DMS 273 (cell line): ENCODE measurements at regions not wholly inside any gene's neighbourhood (a gene's known extent, or its start where the extent isn't known, plus 50 kb on each side); places are given as distances from the start of the nearest gene placed in this dataset.

Experiments
- DNase-seq: peaks from one replicate; lab custom pipeline; 2025; ENCODE audit not compliant: unreplicated experiment; lab: John Stamatoyannopoulos, UW

- DNase-seq, result no peak
These were observed 328.7 kb downstream of the GABRG1 start for GRCh38 chr4:45795135-45795534.

GRCh38 chr4:45778514-45778913 lies 345.3 kb downstream of the GABRG1 start:
- DNase-seq, result no peak

DNA sequence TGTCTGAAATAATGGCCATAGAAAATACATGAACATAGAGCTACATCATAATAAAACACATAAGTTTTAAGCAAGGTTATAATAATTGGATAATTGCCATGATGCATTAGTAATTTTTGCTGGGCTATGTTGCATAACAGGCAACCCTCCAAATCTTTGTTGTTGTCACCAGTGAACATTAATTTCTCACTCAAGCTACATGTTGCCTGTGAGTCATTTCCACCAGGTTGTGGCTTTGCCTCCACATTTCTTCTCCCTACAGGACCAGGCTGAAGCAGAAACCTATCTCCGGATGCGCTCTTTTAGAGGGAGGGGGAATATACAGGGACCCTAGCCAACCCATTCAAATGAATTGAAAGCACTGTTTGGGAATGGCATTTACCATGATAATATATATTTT lies 347.7 kb downstream of the GABRG1 start:
- no peak for DNase-seq

GRCh38 chr4:45770958-45771357 lies 352.9 kb downstream of the GABRG1 start:
- no peak for DNase-seq

- no peak for DNase-seq
These were observed 358.3 kb downstream of the GABRG1 start for GRCh38 chr4:45765521-45765920.

DNA sequence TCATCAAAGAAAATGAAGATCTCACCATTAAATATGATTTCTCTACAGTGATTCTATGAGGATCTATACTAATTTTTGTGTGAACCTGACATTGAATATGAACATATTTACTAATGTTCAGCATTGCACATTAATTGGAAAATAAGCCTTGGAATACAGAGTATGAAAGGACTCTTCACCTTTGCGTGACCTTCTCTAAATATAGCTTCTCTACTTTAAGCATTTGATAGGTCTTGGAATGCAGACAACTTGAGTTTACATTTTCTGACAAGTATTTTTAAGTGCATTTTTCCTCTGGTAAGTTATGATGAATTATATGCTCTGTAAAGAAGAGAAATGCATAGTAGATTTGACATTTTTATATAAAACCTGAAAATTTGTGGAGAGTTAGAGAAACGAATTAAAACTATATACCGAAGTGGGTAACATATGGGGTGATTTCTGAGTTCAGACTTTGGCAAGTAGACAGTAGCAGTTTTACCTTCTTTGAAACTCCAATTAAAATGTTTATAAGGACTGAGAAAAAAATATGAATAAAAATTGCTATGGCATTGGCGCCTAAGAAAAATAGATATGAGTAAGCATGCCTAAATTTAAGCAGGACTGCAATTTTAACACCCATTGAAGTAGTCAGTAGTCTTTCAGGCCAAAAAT lies 371.9 kb downstream of the GABRG1 start:
- DNase-seq, result no peak

DNA sequence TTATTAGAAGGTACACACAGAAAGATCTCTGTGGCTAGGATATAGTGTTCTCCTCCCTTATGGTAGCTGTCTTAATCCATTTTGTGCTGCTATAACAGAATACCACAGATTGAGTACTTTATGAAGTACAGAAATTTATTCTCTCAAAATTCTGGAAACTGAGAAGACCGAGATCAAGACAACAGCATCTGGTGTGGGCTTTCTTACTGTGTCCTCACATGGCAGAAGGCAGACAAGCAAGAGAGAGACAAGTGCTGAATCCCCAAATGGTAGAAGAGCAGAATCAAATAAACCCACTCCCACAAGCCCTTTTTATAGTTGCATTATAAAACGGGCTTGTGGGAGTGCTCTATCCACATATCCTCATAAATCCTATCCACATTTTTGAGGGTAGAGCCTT lies 373.1 kb downstream of the GABRG1 start:
- DNase-seq, result no peak

DNA sequence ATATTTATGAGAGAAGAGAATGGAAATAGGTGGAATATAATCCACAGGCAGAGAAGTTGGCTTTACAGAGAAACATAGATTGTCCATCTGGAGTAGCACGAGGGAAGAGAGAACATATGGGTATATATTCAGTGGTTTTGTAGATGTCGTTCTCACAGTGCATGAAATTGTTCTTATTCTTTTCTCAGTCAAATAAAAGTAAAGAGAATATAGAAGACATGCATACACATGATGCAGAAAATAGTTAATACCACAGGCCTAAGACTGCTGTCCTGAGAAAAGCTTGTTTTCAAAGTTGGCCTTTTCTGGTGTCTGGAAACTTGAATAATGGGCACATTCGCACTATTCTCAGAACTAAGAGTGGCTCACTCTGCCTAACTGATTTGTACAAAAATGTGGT lies 378.1 kb downstream of the GABRG1 start:
- DNase-seq, result no peak

GRCh38 chr4:45741897-45742296 lies 382.0 kb downstream of the GABRG1 start:
- no peak for DNase-seq

- DNase-seq, result no peak
These were observed 391.7 kb downstream of the GABRG1 start for GRCh38 chr4:45732161-45732560.

- DNase-seq, result no peak
These were observed 407.8 kb downstream of the GABRG1 start for GRCh38 chr4:45716093-45716492.

GRCh38 chr4:45713996-45714395 lies 409.9 kb downstream of the GABRG1 start:
- DNase-seq, result no peak

- no peak for DNase-seq
These were observed 422.2 kb downstream of the GABRG1 start for GRCh38 chr4:45701621-45702020.

DNA sequence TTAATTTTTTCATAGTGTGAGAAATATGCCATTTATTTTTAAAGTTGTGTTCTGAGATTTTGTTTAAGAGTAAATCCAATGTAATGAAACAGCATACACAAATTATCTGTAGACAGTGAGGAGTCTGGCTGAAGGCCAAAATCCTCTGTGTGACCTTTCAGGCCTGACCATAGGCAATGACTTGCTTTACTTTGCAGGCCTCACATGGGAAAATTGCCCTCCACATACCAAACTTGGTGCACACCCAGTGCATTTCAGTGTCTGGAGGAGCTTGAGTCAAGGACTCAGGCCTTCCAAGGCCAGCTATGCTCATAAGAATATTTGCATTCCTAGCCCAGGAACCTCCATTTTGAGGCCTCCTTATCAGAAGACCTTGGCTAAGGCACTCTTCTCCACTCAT lies 430.1 kb downstream of the GABRG1 start:
- DNase-seq, result no peak

GRCh38 chr4:45692131-45692735 lies 431.6 kb downstream of the GABRG1 start:
- DNase-seq, result no peak

DNA sequence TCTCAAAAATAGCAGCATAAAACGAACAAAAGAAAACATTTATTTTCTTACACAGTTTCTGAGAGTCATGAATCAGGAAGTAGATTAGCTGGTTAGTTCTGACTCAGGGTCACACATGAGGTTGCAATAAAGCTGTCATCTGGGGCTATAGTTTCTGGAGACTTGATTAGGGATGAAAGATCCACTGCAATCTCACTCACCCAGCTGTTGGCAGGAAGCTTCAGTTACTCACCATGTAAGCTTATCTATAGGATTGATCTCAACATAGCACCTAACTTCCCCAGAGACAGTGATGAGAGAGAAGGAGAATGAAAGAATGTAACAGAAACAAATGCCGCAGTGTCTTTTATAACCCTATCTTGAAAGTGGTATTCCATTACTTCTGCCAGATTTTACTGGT lies 435.5 kb downstream of the GABRG1 start:
- no peak for DNase-seq

GRCh38 chr4:45679411-45679810 lies 444.4 kb downstream of the GABRG1 start:
- DNase-seq, result no peak

- DNase-seq, result no peak
These were observed 455.7 kb downstream of the GABRG1 start for GRCh38 chr4:45668128-45668527.

DNA sequence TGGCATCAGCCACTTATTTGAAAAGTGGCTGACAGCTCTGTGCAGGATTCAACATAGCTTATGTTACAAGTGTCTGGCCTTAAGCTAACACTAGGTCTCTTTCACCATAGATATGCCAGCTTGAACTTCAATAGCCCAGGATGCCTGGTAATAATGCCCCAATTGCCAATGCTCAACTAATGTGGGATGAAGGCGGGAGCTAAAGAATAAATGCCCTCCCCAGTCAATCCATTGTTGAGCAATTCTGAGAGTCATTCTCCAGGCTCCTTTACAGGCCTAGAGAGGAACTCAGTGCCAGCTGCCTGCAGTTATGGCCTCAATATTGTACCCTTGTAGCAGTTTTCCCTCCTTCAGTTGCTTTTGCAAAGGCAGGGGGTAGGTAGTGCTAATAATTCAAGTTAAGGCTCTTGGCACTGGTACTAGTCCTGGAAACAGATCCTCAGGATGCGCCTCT lies 460.2 kb downstream of the GABRG1 start:
- no peak for DNase-seq

GRCh38 chr4:45663003-45663402 lies 460.9 kb downstream of the GABRG1 start:
- peak; percentile 48 for DNase-seq

- no peak for DNase-seq
These were observed 462.0 kb downstream of the GABRG1 start for GRCh38 chr4:45661893-45662292.

DNA sequence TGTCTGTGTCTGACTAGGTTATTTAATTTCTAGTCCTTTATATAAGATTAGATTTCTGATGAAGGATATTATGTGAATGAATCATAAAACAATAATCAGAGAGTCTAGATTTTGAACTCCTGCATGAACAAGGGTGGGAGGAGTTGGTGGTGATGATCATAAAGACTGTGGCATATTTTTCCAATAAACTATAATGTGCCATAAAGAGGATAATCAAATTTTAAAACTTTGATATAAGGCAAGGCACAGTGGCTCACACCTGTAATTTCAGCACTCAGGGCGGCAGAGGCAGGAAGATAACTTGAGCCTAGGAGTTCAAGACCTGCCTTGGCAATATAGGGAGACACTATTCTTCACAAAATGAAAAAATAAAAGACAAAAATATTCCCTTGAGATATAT lies 473.3 kb downstream of the GABRG1 start:
- DNase-seq, result no peak

DNA sequence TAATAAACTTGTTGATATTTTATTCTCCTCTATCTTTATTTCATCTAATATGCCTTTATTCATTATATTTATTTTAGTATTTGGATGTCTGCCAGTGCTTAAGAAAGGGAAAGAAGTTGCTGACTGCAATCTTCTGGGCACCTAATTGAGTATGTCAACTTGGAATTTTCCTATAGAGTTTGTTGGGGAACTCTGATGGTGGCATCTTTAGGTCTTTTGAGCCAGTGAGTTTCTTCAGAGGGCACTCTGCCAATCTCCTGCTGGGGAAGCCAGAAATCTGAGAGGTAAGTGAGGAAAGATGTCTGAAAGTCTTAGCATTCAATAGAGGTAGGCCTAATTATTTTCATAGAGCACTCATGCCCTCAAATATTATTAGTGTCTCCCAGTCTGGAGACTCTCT lies 475.0 kb downstream of the GABRG1 start:
- no peak for DNase-seq
